MM.1S (cell line): ENCODE measurements at regions not wholly inside any gene's neighbourhood (a gene's known extent, or its start where the extent isn't known, plus 50 kb on each side); places are given as distances from the start of the nearest gene placed in this dataset.

Experiments
- DNase-seq: peaks from one replicate; pipeline ENCODE4 v3.0.0-alpha.2; 2015
- H2AFZ ChIP-seq: fragments of 300-600 bp; sonication (generic); 2 replicates; pipeline ENCODE4 v1.6.0; 2016; ENCODE audit warnings: antibody characterized with exemption, low read length
- H3F3A ChIP-seq: fragments of 300-600 bp; sonication (generic); 2 replicates; pipeline ENCODE4 v1.6.1; 2016; ENCODE audit warnings: mild to moderate bottlenecking, antibody characterized with exemption, low read length, moderate library complexity, mixed read lengths; ENCODE audit not compliant: insufficient read depth
- H3K27ac ChIP-seq: fragments of 300-600 bp; sonication (generic); 2 replicates; pipeline ENCODE4 v1.5.1; 2016; ENCODE audit warnings: mild to moderate bottlenecking, low read length
- H3K27me3 ChIP-seq: fragments of 300-600 bp; sonication (generic); replicated peaks from 2 replicates; pipeline ENCODE4 v1.6.0; 2016; ENCODE audit warnings: low read length; ENCODE audit not compliant: insufficient read depth
- H3K36me3 ChIP-seq: fragments of 300-600 bp; sonication (generic); replicated peaks from 2 replicates; pipeline ENCODE4 v1.6.1; 2016; ENCODE audit warnings: mild to moderate bottlenecking, low read length, mixed read lengths; ENCODE audit not compliant: insufficient read depth
- H3K4me1 ChIP-seq: fragments of 300-600 bp; sonication (generic); 2 replicates; pipeline ENCODE4 v1.6.1; 2016; ENCODE audit warnings: low read length, mixed read lengths
- H3K4me2 ChIP-seq: fragments of 300-600 bp; sonication (generic); 2 replicates; pipeline ENCODE4 v1.6.0; 2016; ENCODE audit warnings: low read depth, low read length
- H3K4me3 ChIP-seq: fragments of 300-600 bp; sonication (generic); 2 replicates; pipeline ENCODE4 v1.5.1; 2016; ENCODE audit warnings: low read length, mixed read lengths
- H3K79me2 ChIP-seq: fragments of 300-600 bp; sonication (generic); 2 replicates; pipeline ENCODE4 v1.6.1; 2016; ENCODE audit warnings: mixed run types, low read length, mixed read lengths
- H3K9ac ChIP-seq: fragments of 300-600 bp; sonication (generic); 2 replicates; pipeline ENCODE4 v1.6.1; 2016; ENCODE audit warnings: low read length, mixed read lengths
- H3K9me2 ChIP-seq: fragments of 300-600 bp; sonication (generic); replicated peaks from 2 replicates; pipeline ENCODE4 v1.6.1; 2016; ENCODE audit warnings: mild to moderate bottlenecking, low read length, mixed read lengths; ENCODE audit not compliant: insufficient read depth
- H3K9me3 ChIP-seq: fragments of 300-600 bp; sonication (generic); replicated peaks from 2 replicates; pipeline ENCODE4 v1.6.1; 2016; ENCODE audit warnings: mild to moderate bottlenecking, low read length, mixed read lengths; ENCODE audit not compliant: insufficient read depth
- H4K20me1 ChIP-seq: fragments of 300-600 bp; sonication (generic); 2 replicates; pipeline ENCODE4 v1.6.1; 2016; ENCODE audit warnings: mild to moderate bottlenecking, low read length, moderate library complexity, mixed read lengths; ENCODE audit not compliant: insufficient read depth
- CTCF ChIP-seq: fragments of 300-600 bp; sonication (generic); IDR thresholded peaks from 2 replicates; pipeline ENCODE4 v1.5.1; 2016; ENCODE audit warnings: antibody characterized with exemption, low read length, mixed read lengths
- EZH2 ChIP-seq: fragments of 300-600 bp; sonication (generic); optimal IDR thresholded peaks from 2 replicates; pipeline ENCODE3; 2017; ENCODE audit warnings: low read depth, mild to moderate bottlenecking, antibody characterized with exemption, low read length, mixed read lengths
- EZH2phosphoT487 ChIP-seq: fragments of 300-600 bp; sonication (generic); IDR thresholded peaks from 2 replicates; pipeline ENCODE4 v1.6.1; 2018; ENCODE audit warnings: antibody characterized with exemption, low read length

GRCh38 chr16:51402785-51403184 is 251.7 kb upstream of the SALL1 start:
- TF ChIP-seq CTCF (no peak), EZH2phosphoT487 (no peak), EZH2 (no peak)
- Histone ChIP-seq H3K27ac (no peak overlapping the region), H3K9me3 (no peaks in the 10 kb centered on the region), H3K4me3 (no peak overlapping the region), H3K9me2 (no peaks in the 10 kb centered on the region), H3K79me2 (no peaks in the 10 kb centered on the region), H3K4me2 (no peak overlapping the region), H2AFZ (no peak overlapping the region), H3K9ac (no peak overlapping the region), H3K36me3 (no peaks in the 10 kb centered on the region), H4K20me1 (no peaks in the 10 kb centered on the region), H3K27me3 (no peaks in the 10 kb centered on the region), H3K4me1 (no peaks in the 10 kb centered on the region), H3F3A (no peaks in the 10 kb centered on the region)
- DNase-seq = no peak

- Histone ChIP-seq H3K9me2 (no peaks in the 10 kb centered on the region), H3K79me2 (no peaks in the 10 kb centered on the region), H4K20me1 (no peaks in the 10 kb centered on the region), H3K9me3 (no peaks in the 10 kb centered on the region), H3K4me3 (no peak overlapping the region), H3K27ac (no peak overlapping the region), H2AFZ (no peak overlapping the region), H3K4me1 (no peaks in the 10 kb centered on the region), H3K27me3 (no peaks in the 10 kb centered on the region), H3F3A (no peaks in the 10 kb centered on the region), H3K4me2 (no peak overlapping the region), H3K9ac (no peak overlapping the region), H3K36me3 (no peaks in the 10 kb centered on the region)
- no peak for DNase-seq
- TF ChIP-seq CTCF (no peak), EZH2 (no peak), EZH2phosphoT487 (no peak)
These were observed 251.2 kb upstream of the SALL1 start for GRCh38 chr16:51402298-51402697.

- H2AFZ ChIP-seq = no peak overlapping the region
- H3K36me3 ChIP-seq = no peaks in the 10 kb centered on the region
- no peak overlapping the region for H3K27ac ChIP-seq
- H3K9me3 ChIP-seq = no peaks in the 10 kb centered on the region
- H3K27me3 ChIP-seq = no peaks in the 10 kb centered on the region
- H3K4me2 ChIP-seq = no peak overlapping the region
- no peak overlapping the region for H3K9ac ChIP-seq
- TF ChIP-seq EZH2 (no peak), CTCF (no peak), EZH2phosphoT487 (no peak)
- H4K20me1 ChIP-seq = no peaks in the 10 kb centered on the region
- H3K4me1 ChIP-seq = no peaks in the 10 kb centered on the region
- no peaks in the 10 kb centered on the region for H3K79me2 ChIP-seq
- no peaks in the 10 kb centered on the region for H3K9me2 ChIP-seq
- no peak overlapping the region for H3K4me3 ChIP-seq
- H3F3A ChIP-seq = no peaks in the 10 kb centered on the region
- DNase-seq = no peak
These were observed 250.6 kb upstream of the SALL1 start for GRCh38 chr16:51401673-51402072.
